ENCODE measurements at regions not wholly inside any gene's neighbourhood (a gene's known extent, or its start where the extent isn't known, plus 50 kb on each side); places are given as distances from the start of the nearest gene placed in this dataset.

DNA sequence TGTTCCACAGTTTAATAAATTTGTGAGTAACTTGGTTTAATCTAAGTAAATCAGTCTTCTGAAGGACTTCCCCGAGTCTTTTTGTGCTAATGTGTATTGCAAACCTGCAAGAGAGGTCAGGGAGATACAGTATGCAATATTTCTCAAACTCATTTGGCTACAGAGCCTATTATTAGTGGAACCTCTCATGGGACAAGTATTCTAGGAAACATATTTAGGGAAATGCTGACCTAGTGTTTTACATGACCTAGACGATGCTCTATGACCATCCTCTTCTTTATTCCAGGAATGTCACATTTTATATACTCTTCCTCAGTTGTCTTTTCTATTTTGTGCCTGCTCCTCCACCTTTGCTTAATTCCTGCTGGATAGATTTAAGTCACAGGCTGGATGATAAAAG, 327.8 kb upstream of the TBC1D5 start:
- no peak overlapping the region for H2AFZ ChIP-seq (ENCODE audit: low read length)
- H3K4me2 ChIP-seq (ENCODE audit: insufficient read depth, low read length): no peak overlapping the region
- no peaks in the 10 kb centered on the region for H3K4me1 ChIP-seq (ENCODE audit: insufficient read depth, low read length)
- no peak overlapping the region for H3K27ac ChIP-seq (ENCODE audit: low read depth, low read length)
- H3K4me3 ChIP-seq (ENCODE audit: insufficient read depth, low read length): no peak overlapping the region
- TF ChIP-seq, protein P1, sequence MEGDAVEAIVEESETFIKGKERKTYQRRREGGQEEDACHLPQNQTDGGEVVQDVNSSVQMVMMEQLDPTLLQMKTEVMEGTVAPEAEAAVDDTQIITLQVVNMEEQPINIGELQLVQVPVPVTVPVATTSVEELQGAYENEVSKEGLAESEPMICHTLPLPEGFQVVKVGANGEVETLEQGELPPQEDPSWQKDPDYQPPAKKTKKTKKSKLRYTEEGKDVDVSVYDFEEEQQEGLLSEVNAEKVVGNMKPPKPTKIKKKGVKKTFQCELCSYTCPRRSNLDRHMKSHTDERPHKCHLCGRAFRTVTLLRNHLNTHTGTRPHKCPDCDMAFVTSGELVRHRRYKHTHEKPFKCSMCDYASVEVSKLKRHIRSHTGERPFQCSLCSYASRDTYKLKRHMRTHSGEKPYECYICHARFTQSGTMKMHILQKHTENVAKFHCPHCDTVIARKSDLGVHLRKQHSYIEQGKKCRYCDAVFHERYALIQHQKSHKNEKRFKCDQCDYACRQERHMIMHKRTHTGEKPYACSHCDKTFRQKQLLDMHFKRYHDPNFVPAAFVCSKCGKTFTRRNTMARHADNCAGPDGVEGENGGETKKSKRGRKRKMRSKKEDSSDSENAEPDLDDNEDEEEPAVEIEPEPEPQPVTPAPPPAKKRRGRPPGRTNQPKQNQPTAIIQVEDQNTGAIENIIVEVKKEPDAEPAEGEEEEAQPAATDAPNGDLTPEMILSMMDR (IDR thresholded peaks at IDR 0.05; ENCODE audit: extremely low read depth, low read depth, low read length): no peak
- no peaks in the 10 kb centered on the region for H4K20me1 ChIP-seq (ENCODE audit: insufficient read depth, low read length)
- no peaks in the 10 kb centered on the region for H3K36me3 ChIP-seq (ENCODE audit: insufficient read depth, low read length)
- no peaks in the 10 kb centered on the region for H3K9me3 ChIP-seq (ENCODE audit: low read depth, low read length)
- H3K27me3 ChIP-seq (ENCODE audit: insufficient read depth, low read length): no peaks in the 10 kb centered on the region
- no peak for DNase-seq (ENCODE audit: insufficient read length, low spot score, missing footprints)
- H3K79me2 ChIP-seq (ENCODE audit: insufficient read depth, low read length): no peaks in the 10 kb centered on the region

GRCh38 chr3:18069568-18069967, 327.1 kb upstream of the TBC1D5 start:
- TF ChIP-seq, protein P1 (IDR thresholded peaks at IDR 0.05; ENCODE audit: extremely low read depth, low read depth, low read length): no peak
- DNase-seq (ENCODE audit: insufficient read length, low spot score, missing footprints): peak; percentile 49
- Histone ChIP-seq H3K36me3 (ENCODE audit: insufficient read depth, low read length) (no peaks in the 10 kb centered on the region), H3K27ac (ENCODE audit: low read depth, low read length) (no peak overlapping the region), H4K20me1 (ENCODE audit: insufficient read depth, low read length) (no peaks in the 10 kb centered on the region), H3K79me2 (ENCODE audit: insufficient read depth, low read length) (no peaks in the 10 kb centered on the region), H3K4me2 (ENCODE audit: insufficient read depth, low read length) (no peak overlapping the region), H2AFZ (ENCODE audit: low read length) (no peak overlapping the region), H3K4me1 (ENCODE audit: insufficient read depth, low read length) (no peaks in the 10 kb centered on the region), H3K9me3 (ENCODE audit: low read depth, low read length) (no peaks in the 10 kb centered on the region), H3K27me3 (ENCODE audit: insufficient read depth, low read length) (no peaks in the 10 kb centered on the region), H3K4me3 (ENCODE audit: insufficient read depth, low read length) (no peak overlapping the region)

GRCh38 chr3:18066899-18067582, 324.6 kb upstream of the TBC1D5 start:
- Histone ChIP-seq H3K9me3 (ENCODE audit: low read depth, low read length) (no peaks in the 10 kb centered on the region), H3K27me3 (ENCODE audit: insufficient read depth, low read length) (no peaks in the 10 kb centered on the region), H4K20me1 (ENCODE audit: insufficient read depth, low read length) (no peaks in the 10 kb centered on the region), H3K4me3 (ENCODE audit: insufficient read depth, low read length) (no peak overlapping the region), H3K79me2 (ENCODE audit: insufficient read depth, low read length) (no peaks in the 10 kb centered on the region), H3K36me3 (ENCODE audit: insufficient read depth, low read length) (no peaks in the 10 kb centered on the region), H2AFZ (ENCODE audit: low read length) (no peak overlapping the region), H3K4me2 (ENCODE audit: insufficient read depth, low read length) (no peak overlapping the region), H3K27ac (ENCODE audit: low read depth, low read length) (no peak overlapping the region), H3K4me1 (ENCODE audit: insufficient read depth, low read length) (peaks cover 13% of the 10 kb centered on the region)
- TF ChIP-seq, protein P1 (IDR thresholded peaks at IDR 0.05; ENCODE audit: extremely low read depth, low read depth, low read length): no peak
- DNase-seq (ENCODE audit: insufficient read length, low spot score, missing footprints): no peak

GRCh38 chr3:18064586-18064985, 322.2 kb upstream of the TBC1D5 start:
- Histone ChIP-seq H3K27ac (ENCODE audit: low read depth, low read length) (no peak overlapping the region), H3K79me2 (ENCODE audit: insufficient read depth, low read length) (no peaks in the 10 kb centered on the region), H2AFZ (ENCODE audit: low read length) (no peak overlapping the region), H3K36me3 (ENCODE audit: insufficient read depth, low read length) (no peaks in the 10 kb centered on the region), H3K9me3 (ENCODE audit: low read depth, low read length) (no peaks in the 10 kb centered on the region), H3K4me2 (ENCODE audit: insufficient read depth, low read length) (no peak overlapping the region), H4K20me1 (ENCODE audit: insufficient read depth, low read length) (no peaks in the 10 kb centered on the region), H3K4me3 (ENCODE audit: insufficient read depth, low read length) (no peak overlapping the region), H3K27me3 (ENCODE audit: insufficient read depth, low read length) (no peaks in the 10 kb centered on the region), H3K4me1 (ENCODE audit: insufficient read depth, low read length) (peaks cover 18% of the 10 kb centered on the region)
- no peak for DNase-seq (ENCODE audit: insufficient read length, low spot score, missing footprints)
- TF ChIP-seq, protein P1 (IDR thresholded peaks at IDR 0.05; ENCODE audit: extremely low read depth, low read depth, low read length): no peak
